ENCODE measurements at regions not wholly inside any gene's neighbourhood (a gene's known extent, or its start where the extent isn't known, plus 50 kb on each side); places are given as distances from the start of the nearest gene placed in this dataset.

- DNase-seq (ENCODE audit: low read depth) = no peak
These were observed 198.9 kb upstream of the LPP start for GRCh38 chr3:187954873-187955586.

DNA sequence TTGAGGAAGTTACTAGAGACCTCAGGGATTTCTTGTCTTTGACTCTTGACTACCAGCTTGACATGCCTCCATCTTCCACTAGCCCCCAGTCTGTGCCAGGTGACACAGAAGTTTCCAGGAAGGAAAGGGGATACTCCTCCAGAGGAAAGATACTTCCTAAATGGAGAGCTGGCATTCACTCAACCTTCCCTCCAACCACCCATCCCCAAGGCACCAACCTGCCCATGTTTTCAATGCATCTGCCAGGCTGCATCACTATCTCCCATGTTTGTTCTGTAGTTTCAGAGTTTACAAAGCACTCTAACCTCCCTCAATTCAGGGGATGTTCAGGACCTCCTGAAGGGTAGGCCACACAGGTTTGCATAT, 198.4 kb upstream of the LPP start:
- no peak for DNase-seq (ENCODE audit: low read depth)

GRCh38 chr3:187957165-187957581, 196.8 kb upstream of the LPP start:
- no peak for DNase-seq (ENCODE audit: low read depth)

- no peak for DNase-seq (ENCODE audit: low read depth)
These were observed 196.4 kb upstream of the LPP start for GRCh38 chr3:187957582-187957981.

DNA sequence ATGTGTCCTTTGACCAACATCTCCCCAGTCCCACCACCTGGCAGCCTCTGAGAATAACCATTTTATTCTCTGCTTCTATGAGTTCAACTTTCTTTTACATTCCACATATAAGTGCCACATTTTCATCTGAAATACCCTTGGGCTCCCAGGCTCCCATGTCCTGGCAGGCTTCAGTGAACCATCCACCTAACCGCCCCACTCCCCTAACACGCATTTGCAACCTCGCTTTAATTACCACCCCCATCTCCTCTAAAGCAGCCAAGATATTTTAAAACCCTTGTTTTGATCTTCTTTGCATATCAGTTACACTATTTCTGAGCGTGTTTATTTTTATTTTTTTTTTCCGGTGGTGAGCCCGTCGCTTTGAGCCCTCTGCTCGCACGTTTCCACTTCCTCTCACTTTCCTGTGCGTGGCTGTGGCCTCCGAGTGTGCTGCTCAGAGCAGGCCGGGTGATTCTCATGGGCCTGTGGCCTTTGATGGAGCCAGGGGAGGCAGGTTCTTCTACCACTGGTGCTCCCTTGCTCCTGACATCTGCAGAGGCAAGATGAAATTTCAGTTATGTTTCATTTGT, 195.4 kb upstream of the LPP start:
- peak; percentile 21 for DNase-seq (ENCODE audit: low read depth)

DNA sequence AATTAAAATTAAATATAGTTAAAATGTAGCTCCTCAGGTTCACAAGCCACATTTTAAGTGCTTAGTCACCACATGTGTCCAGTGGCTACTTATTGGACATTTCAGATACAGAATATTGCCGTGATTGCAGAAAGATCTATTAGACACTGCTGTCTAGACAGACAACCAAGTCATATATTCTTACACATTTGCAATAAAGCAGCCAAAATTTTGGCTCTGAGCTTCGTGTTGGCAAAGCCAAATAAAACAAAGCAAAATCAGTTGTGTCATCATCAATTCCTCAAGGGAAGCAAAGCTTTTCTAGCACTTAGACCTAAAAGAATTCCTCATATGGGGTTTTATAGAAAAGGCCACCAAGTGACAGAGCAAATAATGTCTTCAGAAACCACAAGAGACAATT, 193.1 kb upstream of the LPP start:
- no peak for DNase-seq (ENCODE audit: low read depth)

- DNase-seq (ENCODE audit: low read depth) = no peak
These were observed 192.6 kb upstream of the LPP start for GRCh38 chr3:187961366-187961765.

GRCh38 chr3:187963003-187963676, 190.8 kb upstream of the LPP start:
- DNase-seq (ENCODE audit: low read depth) = no peak

DNA sequence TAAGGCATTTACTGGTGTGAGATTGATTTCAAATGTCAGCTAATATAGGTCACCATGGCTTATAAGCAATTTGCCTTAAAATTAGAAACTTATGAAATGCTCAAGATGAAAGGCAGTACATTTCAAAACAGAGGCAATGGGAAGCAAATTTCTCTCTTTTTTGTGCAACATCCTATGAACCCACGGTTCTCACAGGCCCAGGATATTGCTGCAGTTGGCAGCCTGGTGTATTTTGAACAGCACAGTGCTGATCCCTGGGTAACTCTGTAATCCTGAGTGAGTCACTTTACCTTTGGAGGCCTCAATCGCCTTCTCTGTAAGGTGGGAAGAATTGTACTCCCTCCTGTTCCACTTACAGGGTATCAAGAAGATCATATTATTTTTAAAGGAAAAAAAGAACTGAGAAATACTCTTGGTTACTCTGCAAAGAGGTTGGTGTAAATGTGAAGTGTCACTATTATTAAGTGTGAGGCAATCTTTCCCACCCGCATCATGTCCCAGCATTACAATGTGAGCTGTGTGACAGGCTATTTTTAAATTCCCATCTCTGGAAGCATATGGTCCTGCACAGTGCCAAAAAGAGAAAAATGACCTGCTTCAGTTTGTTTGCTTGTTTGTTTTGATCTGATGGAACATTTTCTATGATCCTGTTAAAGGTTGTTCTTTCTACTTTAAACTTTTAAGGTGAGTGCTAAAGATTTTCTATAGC, 190.1 kb upstream of the LPP start:
- no peak for DNase-seq (ENCODE audit: low read depth)

GRCh38 chr3:187964760-187965159, 189.2 kb upstream of the LPP start:
- no peak for DNase-seq (ENCODE audit: low read depth)

GRCh38 chr3:187966096-187966495, 187.9 kb upstream of the LPP start:
- no peak for DNase-seq (ENCODE audit: low read depth)

DNA sequence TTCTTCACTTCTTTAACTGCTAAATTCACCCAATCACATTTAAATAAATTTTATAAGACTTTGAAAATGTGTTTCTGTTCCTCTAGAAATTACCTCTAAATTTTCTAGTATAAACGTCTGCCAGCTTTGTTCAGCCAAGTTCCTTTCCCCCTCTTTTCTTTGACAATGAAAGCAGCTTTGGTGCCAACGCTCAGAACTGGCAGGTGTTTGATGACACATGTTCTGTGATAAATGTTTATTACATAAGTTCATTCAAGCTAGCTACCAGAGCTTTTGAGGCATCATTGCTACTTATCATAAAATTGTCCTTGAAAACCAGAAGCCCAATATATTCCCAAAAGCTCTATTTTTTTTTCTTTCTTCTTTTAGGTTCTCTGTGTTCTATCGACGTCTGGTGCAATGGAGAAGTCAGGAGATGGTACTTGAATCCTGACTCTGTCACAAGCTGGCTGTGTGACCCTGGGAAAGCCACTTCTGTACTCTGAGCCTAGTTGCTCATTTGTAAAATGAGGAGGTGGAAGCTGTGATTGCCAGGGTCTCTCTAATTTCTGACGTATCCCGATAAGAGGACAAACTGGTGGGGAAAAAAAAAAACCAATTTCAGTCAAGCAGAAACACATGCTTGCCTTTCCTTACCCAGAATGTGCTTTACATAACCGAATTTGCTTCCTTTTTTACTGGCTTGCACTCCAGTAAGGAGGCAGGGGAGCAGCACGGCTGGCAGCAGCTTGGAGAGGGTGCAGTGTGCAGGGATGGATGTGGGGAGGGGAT, 187.1 kb upstream of the LPP start:
- DNase-seq (ENCODE audit: low read depth) = no peak

DNA sequence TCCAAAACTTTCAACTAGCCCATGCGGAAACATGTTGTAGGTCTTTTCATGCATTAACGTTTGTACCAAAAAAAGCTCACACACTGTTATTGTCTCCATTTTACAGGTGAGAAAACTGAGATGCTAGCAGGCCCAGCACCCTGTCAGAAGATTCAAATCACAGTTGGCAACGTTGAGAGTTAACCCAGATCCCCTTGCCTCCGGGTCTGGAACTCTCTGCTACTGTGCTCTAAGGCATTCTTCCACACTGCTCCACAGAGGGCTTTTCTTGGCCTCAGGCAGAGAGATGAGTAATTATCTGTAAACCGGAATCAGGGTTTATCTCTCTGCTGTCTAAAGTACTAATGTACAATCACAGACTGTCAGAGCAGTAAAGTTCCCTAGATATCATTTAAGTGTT, 186.0 kb upstream of the LPP start:
- DNase-seq (ENCODE audit: low read depth) = no peak

GRCh38 chr3:187968883-187969580, 184.9 kb upstream of the LPP start:
- no peak for DNase-seq (ENCODE audit: low read depth)

- no peak for DNase-seq (ENCODE audit: low read depth)
These were observed 184.4 kb upstream of the LPP start for GRCh38 chr3:187969581-187969950.

GRCh38 chr3:187970106-187970505, 183.9 kb upstream of the LPP start:
- no peak for DNase-seq (ENCODE audit: low read depth)

DNA sequence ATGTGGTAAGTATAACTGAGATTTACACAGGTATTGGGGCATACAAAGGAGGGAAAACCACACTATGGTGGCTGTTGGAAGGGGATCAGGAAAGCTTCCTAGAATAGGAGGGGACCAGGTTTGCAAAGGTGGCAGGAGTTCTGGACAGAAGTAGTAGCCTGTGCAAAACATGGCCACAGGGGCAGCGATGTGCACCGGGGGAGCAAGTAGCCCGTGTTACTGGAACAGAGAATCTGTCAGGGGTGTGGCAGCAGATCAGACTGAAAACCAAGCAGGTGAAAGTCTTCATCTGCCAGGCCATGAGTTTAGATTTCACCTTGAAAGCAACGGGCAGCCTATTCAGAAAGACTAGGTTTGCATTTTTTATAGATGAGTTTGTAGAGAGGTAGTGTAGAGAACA, 182.3 kb upstream of the LPP start:
- no peak for DNase-seq (ENCODE audit: low read depth)

GRCh38 chr3:187972454-187972853, 181.5 kb upstream of the LPP start:
- no peak for DNase-seq (ENCODE audit: low read depth)

DNA sequence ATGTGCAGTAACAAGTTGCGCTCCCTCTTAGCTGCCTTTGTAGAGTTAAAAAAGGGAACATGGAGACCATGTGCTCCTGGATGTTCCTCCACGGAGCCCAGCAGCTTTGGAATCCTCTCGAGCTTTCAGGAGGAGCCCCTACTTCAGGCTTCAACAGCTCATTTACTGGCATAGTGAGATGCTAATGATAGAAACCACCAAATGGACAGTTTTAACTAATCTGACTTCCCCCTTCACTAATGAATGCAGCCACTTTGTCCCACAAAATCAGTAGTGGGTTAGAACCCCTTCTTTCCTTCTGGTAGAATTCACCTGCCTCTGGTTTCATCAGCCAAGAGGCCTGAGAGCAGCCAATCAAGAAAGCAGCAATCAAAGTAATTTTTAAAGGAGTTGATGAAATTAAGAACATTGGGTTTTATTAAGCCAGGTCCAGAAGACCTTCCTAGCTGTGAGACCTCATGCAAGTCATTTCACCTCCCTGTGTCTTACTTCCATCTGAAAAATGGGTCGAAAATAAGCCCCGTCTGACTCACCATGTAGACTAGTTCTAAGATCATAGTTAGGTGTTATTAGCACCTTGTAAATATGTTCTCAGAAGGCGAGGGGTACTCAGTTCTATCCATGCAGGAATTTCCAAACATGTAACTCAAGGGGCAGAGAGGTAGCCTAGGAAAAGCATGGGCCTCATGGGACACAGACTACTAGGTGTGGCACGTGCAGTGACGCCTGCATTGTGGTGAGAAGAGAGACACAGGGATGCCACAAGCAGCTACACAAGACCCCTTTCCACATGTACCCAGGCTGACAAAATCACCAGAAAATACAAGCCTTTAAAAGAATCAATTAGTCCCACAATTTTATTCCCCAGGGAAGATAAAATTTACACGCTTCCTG, 179.7 kb upstream of the LPP start:
- DNase-seq (ENCODE audit: low read depth) = no peak

DNA sequence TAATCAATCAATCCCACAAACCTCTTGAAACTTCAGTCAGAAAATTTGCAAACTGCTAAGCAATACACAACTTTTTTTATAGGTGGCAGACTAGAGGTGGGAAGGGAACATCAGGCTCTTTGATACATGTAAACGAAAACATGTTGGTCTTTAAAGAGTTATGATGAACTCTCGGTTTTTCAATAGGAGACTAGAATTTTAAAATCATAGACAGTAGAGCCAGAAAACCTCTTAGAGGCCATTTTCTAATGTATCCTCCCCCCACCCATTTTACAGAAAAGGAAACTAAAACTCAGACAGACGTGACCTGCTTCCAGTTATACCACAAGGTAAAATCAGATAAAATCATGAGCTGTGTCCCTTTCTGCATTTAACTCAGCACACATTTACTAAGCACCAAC, 179.1 kb upstream of the LPP start:
- DNase-seq (ENCODE audit: low read depth) = no peak
